ELR (cell line): ENCODE measurements at regions not wholly inside any gene's neighbourhood (a gene's known extent, or its start where the extent isn't known, plus 50 kb on each side); places are given as distances from the start of the nearest gene placed in this dataset.

Experiments
- DNase-seq: peaks from one replicate; pipeline ENCODE4 v3.0.0-alpha.2; 2015; ENCODE audit warnings: low read depth

GRCh38 chr16:81185416-81185815 lies 53.1 kb upstream of the BCO1 start:
- DNase-seq: no peak

GRCh38 chr16:81181013-81181720 lies 57.3 kb upstream of the BCO1 start:
- peak; percentile 99 for DNase-seq

GRCh38 chr16:81180578-81180977 lies 57.9 kb upstream of the BCO1 start:
- no peak for DNase-seq

- no peak for DNase-seq
These were observed 59.3 kb upstream of the BCO1 start for GRCh38 chr16:81179219-81179618.

GRCh38 chr16:81175325-81175891 lies 63.1 kb upstream of the BCO1 start:
- DNase-seq: peak; percentile 90

GRCh38 chr16:81174644-81175324 lies 63.7 kb upstream of the BCO1 start:
- DNase-seq: peak; percentile 78

- DNase-seq: no peak
These were observed 65.5 kb upstream of the BCO1 start for GRCh38 chr16:81172769-81173658.

GRCh38 chr16:81170824-81171223 lies 67.7 kb upstream of the BCO1 start:
- DNase-seq: no peak

- no peak for DNase-seq
These were observed 70.1 kb upstream of the BCO1 start for GRCh38 chr16:81168406-81168805.

- DNase-seq: no peak
These were observed 70.6 kb upstream of the BCO1 start for GRCh38 chr16:81167851-81168250.

- no peak for DNase-seq
These were observed 70.5 kb upstream of the GCSH start for GRCh38 chr16:81166417-81167300.

- no peak for DNase-seq
These were observed 69.4 kb upstream of the GCSH start for GRCh38 chr16:81165411-81166097.

- no peak for DNase-seq
These were observed 68.8 kb upstream of the GCSH start for GRCh38 chr16:81164958-81165357.

- no peak for DNase-seq
These were observed 68.3 kb upstream of the GCSH start for GRCh38 chr16:81164481-81164880.

- DNase-seq: no peak
These were observed 67.5 kb upstream of the GCSH start for GRCh38 chr16:81163671-81164070.

GRCh38 chr16:81158964-81159363 lies 62.8 kb upstream of the GCSH start:
- DNase-seq: no peak

GRCh38 chr16:81155769-81156168 lies 59.6 kb upstream of the GCSH start:
- DNase-seq: no peak

- no peak for DNase-seq
These were observed 55.6 kb upstream of the GCSH start for GRCh38 chr16:81151648-81152310.

GRCh38 chr16:81149614-81150013 lies 53.4 kb upstream of the GCSH start:
- DNase-seq: no peak

GRCh38 chr16:81148277-81148676 lies 52.1 kb upstream of the GCSH start:
- DNase-seq: no peak
